Karpas-422 (cell line): ENCODE measurements at regions not wholly inside any gene's neighbourhood (a gene's known extent, or its start where the extent isn't known, plus 50 kb on each side); places are given as distances from the start of the nearest gene placed in this dataset.

Source experiments
- DNase-seq: peaks from one replicate; pipeline ENCODE4 v3.0.0-alpha.2; 2015
- H2AFZ ChIP-seq: fragments of 200-600 bp; sonication (generic); 2 replicates; pipeline ENCODE4 v1.6.1; 2014; ENCODE audit warnings: antibody characterized with exemption, low read length, mixed read lengths
- H3K27ac ChIP-seq: fragments of 200-600 bp; sonication (generic); 2 replicates; pipeline ENCODE4 v1.5.1; 2014; ENCODE audit warnings: mild to moderate bottlenecking, low read length, moderate library complexity
- H3K27me3 ChIP-seq: fragments of 200-600 bp; sonication (generic); 2 replicates; pipeline ENCODE4 v1.6.1; 2014; ENCODE audit warnings: low read length, mixed read lengths
- H3K36me3 ChIP-seq: fragments of 200-600 bp; sonication (generic); 2 replicates; pipeline ENCODE4 v1.6.1; 2014; ENCODE audit warnings: low read length, mixed read lengths; ENCODE audit not compliant: insufficient read depth
- H3K4me1 ChIP-seq: fragments of 200-600 bp; sonication (generic); 2 replicates; pipeline ENCODE4 v1.6.1; 2014; ENCODE audit warnings: mild to moderate bottlenecking, low read length, mixed read lengths
- H3K4me2 ChIP-seq: fragments of 200-600 bp; sonication (generic); 2 replicates; pipeline ENCODE4 v1.6.1; 2014; ENCODE audit warnings: low read length, low read depth, mild to moderate bottlenecking; ENCODE audit not compliant: poor library complexity, severe bottlenecking
- H3K4me3 ChIP-seq: fragments of 200-600 bp; sonication (generic); 2 replicates; pipeline ENCODE4 v1.5.1; 2014; ENCODE audit warnings: mild to moderate bottlenecking, antibody characterized with exemption, low read length, mixed read lengths
- H3K79me2 ChIP-seq: fragments of 200-600 bp; sonication (generic); 2 replicates; pipeline ENCODE4 v1.6.1; 2014; ENCODE audit warnings: mild to moderate bottlenecking, low read length, mixed read lengths
- H3K9ac ChIP-seq: fragments of 200-600 bp; sonication (generic); 2 replicates; pipeline ENCODE4 v1.6.0; 2014; ENCODE audit warnings: low read length
- H3K9me2 ChIP-seq: fragments of 200-600 bp; sonication (generic), shearing (Covaris generic); replicated peaks from 2 replicates; pipeline ENCODE4 v1.6.0; 2014; ENCODE audit warnings: mild to moderate bottlenecking, low read length, moderate library complexity; ENCODE audit not compliant: insufficient read depth
- H3K9me3 ChIP-seq: fragments of 300-700, 200-600 bp; sonication (generic); 2 replicates; pipeline ENCODE4 v1.6.1; 2014; ENCODE audit warnings: low read length, mixed read lengths
- H4K20me1 ChIP-seq: fragments of 200-600 bp; sonication (generic); 2 replicates; pipeline ENCODE4 v1.6.1; 2014; ENCODE audit warnings: mild to moderate bottlenecking, antibody characterized with exemption, low read length, low read depth; ENCODE audit not compliant: insufficient read depth

DNA sequence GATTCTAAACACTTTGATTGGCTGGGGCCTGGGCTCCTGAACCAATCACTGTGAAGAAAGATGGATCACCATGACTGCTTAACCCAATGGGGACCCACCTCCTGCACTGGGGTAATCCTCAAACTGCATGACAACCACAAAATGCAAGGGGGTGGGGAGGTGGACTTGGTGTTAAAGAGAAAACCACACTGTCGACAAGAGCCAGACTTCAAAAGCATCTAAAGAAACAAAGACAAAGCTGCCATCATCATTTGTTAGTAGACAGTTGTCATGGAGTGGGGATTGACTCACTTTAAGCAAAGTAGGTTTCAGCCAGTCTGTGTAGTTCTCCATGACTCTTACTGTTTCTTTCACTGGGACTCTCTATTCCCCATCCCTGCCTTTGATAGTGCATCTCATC lies 433.8 kb downstream of the PLPP3 start:
- no peaks in the 10 kb centered on the region for H3K79me2 ChIP-seq
- H3K27me3 ChIP-seq: no peaks in the 10 kb centered on the region
- H3K4me2 ChIP-seq: no peak overlapping the region
- H3K9me3 ChIP-seq: no peaks in the 10 kb centered on the region
- no peaks in the 10 kb centered on the region for H3K36me3 ChIP-seq
- H3K27ac ChIP-seq: no peak overlapping the region
- no peaks in the 10 kb centered on the region for H3K9me2 ChIP-seq
- H3K9ac ChIP-seq: no peak overlapping the region
- no peak for DNase-seq
- no peak overlapping the region for H3K4me3 ChIP-seq
- no peaks in the 10 kb centered on the region for H3K4me1 ChIP-seq
- no peak overlapping the region for H2AFZ ChIP-seq
- H4K20me1 ChIP-seq: no peaks in the 10 kb centered on the region

DNA sequence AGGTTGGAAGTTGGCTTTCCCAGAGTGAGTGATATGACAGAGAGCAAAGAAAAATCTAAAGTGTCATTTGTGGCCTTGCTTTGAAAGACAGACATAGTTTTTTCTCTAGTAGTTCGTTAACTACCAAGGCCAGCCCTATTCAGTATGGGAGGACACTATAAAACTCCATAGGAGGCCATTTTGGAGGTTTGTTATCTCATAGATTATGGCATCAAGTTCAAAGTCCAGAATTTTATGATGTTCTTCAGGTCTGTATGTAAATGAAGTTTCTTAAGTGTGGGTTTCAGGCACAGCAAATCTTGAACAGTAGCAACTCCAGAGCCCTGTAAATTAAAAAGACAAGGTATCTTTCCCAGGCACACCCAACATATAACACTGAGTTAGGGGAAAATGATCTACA lies 437.1 kb downstream of the PLPP3 start:
- Histone ChIP-seq H3K27ac (no peak overlapping the region), H3K79me2 (no peaks in the 10 kb centered on the region), H3K9me3 (no peaks in the 10 kb centered on the region), H3K27me3 (no peaks in the 10 kb centered on the region), H2AFZ (no peak overlapping the region), H4K20me1 (no peaks in the 10 kb centered on the region), H3K9ac (no peak overlapping the region), H3K36me3 (no peaks in the 10 kb centered on the region), H3K4me3 (no peak overlapping the region), H3K9me2 (no peaks in the 10 kb centered on the region), H3K4me1 (no peaks in the 10 kb centered on the region), H3K4me2 (no peak overlapping the region)
- no peak for DNase-seq

DNA sequence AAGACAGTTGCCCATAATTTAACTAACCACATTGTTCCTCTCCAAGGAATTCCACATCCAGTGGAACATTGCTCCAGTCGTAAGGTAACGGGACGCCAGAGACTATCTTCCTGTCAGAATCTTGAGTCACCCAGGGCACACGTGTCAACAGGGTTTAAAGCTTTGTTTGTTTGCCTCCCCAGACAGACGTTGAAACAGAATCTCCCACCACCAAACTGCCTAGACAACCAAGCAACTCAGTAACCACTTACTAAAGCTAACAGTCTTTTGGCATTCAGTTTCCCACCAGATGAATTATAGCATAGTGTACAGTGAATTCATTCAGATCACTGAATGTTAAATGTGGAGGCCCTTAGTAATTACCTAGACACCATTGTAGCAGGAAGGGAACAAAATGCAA lies 439.5 kb downstream of the PLPP3 start:
- Histone ChIP-seq H3K9me2 (no peaks in the 10 kb centered on the region), H3K27me3 (no peaks in the 10 kb centered on the region), H3K79me2 (no peaks in the 10 kb centered on the region), H3K36me3 (no peaks in the 10 kb centered on the region), H3K4me1 (no peaks in the 10 kb centered on the region), H3K4me3 (no peak overlapping the region), H2AFZ (no peak overlapping the region), H3K27ac (no peak overlapping the region), H3K4me2 (no peak overlapping the region), H3K9me3 (no peaks in the 10 kb centered on the region), H3K9ac (no peak overlapping the region), H4K20me1 (no peaks in the 10 kb centered on the region)
- DNase-seq: no peak

DNA sequence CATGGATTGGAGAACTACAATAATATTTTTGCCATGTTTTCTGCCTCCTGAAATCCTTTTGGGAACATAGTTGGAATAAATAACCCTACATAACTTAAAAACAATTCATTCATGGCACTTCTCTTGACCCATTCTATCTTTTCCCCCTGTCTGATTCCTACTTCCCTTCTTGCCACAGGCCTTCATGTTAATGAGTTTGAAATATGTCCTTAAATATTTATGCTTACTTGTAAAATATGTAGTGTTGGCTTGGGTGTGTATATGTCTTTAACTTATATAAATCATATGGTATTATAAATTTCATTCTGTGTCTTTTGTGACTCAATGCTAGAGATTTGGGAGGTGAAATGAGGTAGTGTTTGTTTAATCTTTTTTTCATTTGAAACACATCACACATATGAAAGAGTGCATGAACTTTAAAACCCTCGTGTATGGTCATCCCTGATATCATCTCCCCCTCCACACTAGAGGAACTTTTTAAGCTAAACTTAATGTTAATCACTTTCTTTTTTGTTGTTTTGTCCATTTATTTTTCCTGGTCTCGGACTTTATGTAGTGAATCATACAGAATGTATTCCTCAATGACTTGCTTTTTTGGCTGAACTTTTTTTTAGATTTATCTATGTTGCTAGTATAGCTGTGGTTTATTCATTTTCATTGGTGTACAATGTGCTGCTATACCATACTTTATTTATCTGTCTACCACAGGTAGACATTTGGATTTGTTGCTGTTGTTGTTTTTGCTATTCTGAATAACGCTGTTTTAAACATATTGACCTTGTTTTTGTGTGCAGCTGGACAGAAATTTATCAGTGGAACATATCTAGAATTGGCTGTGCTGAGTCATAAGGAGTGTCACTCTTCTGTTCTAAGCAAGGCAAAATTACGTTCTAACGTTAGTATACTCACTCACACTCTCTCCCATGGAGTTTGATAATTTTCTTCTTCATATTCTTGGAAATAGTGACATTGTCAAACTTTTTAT lies 441.6 kb downstream of the PLPP3 start:
- H3K4me2 ChIP-seq: no peak overlapping the region
- H2AFZ ChIP-seq: no peak overlapping the region
- H3K9me3 ChIP-seq: no peaks in the 10 kb centered on the region
- DNase-seq: no peak
- H3K4me3 ChIP-seq: no peak overlapping the region
- H3K27ac ChIP-seq: no peak overlapping the region
- H3K4me1 ChIP-seq: no peaks in the 10 kb centered on the region
- no peaks in the 10 kb centered on the region for H3K9me2 ChIP-seq
- H3K36me3 ChIP-seq: no peaks in the 10 kb centered on the region
- no peak overlapping the region for H3K9ac ChIP-seq
- H4K20me1 ChIP-seq: no peaks in the 10 kb centered on the region
- no peaks in the 10 kb centered on the region for H3K27me3 ChIP-seq
- no peaks in the 10 kb centered on the region for H3K79me2 ChIP-seq

DNA sequence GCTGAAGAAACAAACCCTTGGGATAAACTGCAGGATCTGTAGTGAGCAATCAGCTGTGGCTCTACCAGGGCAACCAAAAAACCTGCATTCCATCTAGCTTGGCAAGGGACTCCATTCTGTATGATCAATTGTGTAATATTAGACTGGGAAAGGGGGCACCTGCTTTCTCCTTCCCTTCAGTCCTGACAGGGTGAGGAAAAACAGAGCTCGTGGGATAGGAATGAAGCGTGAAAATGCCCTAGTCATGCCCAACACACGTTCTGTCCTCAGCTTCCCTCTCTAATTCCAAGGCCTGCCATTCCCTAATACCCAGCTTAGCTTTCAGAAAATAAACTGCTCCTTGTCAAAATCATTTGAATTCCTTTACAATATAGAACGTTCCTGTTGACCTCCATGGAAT lies 442.3 kb downstream of the PLPP3 start:
- H3K9me2 ChIP-seq: no peaks in the 10 kb centered on the region
- no peak overlapping the region for H2AFZ ChIP-seq
- no peak overlapping the region for H3K4me2 ChIP-seq
- no peaks in the 10 kb centered on the region for H3K27me3 ChIP-seq
- H3K79me2 ChIP-seq: no peaks in the 10 kb centered on the region
- H3K27ac ChIP-seq: no peak overlapping the region
- H3K9ac ChIP-seq: no peak overlapping the region
- H3K9me3 ChIP-seq: no peaks in the 10 kb centered on the region
- DNase-seq: no peak
- H3K4me1 ChIP-seq: no peaks in the 10 kb centered on the region
- no peak overlapping the region for H3K4me3 ChIP-seq
- no peaks in the 10 kb centered on the region for H4K20me1 ChIP-seq
- H3K36me3 ChIP-seq: no peaks in the 10 kb centered on the region

DNA sequence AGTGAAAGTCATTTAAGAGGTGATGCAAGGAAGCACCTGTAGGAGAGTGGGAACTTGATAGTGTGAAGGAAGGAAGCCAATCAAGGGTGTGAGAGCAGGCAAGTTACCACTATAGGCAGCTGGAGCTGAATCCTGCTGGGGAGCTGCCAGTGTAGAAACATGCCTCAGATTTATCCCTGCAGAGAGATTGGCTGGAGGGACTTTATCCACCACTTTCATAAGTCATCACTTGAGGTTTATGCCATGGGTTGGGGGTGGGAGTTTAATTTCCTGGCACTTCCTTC lies 443.6 kb downstream of the PLPP3 start:
- H3K9me2 ChIP-seq: no peaks in the 10 kb centered on the region
- DNase-seq: no peak
- H3K36me3 ChIP-seq: no peaks in the 10 kb centered on the region
- no peak overlapping the region for H3K4me3 ChIP-seq
- no peaks in the 10 kb centered on the region for H3K4me1 ChIP-seq
- H3K9ac ChIP-seq: no peak overlapping the region
- H3K79me2 ChIP-seq: no peaks in the 10 kb centered on the region
- no peaks in the 10 kb centered on the region for H3K27me3 ChIP-seq
- H4K20me1 ChIP-seq: no peaks in the 10 kb centered on the region
- H3K4me2 ChIP-seq: no peak overlapping the region
- H2AFZ ChIP-seq: no peak overlapping the region
- no peak overlapping the region for H3K27ac ChIP-seq
- H3K9me3 ChIP-seq: no peaks in the 10 kb centered on the region

DNA sequence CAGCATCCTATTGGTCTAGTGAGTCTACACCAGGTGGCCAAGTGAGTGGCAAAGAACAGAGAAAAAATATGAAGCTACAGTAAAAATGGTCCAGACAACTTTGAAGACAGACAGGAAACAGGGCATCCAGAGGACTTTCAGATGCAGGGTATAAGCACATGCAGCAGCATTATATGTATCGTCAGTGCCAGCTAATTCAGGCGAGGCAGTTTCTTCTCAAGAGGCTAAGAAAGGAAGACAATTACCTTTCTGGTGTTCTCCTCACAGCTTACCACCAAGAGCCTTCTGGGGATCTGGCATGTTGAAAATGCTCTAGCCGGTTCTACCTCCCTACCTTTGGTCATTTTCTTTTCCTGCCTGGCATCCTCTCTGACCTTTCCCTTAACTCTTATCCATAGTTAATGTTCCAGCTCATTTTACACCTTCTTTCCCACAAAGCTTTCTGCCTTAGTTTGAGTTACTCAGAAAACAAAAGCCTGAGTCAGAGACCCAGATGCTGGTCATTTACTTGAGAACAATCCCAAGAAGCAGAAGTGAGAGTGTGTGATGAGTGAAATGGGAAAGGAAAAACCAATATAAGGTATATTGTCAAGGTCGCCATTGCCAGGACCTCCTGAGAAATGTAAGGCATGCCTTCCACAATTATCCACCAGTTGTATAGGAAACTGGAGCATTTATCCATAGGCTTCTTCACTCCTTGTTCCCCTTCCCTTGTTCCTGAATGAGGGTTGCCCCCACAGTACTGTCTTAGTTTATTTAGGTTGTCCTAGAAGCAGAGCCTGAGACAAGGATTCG lies 444.1 kb downstream of the PLPP3 start:
- H3K9me2 ChIP-seq: no peaks in the 10 kb centered on the region
- H3K9ac ChIP-seq: no peak overlapping the region
- no peaks in the 10 kb centered on the region for H4K20me1 ChIP-seq
- H2AFZ ChIP-seq: no peak overlapping the region
- H3K4me3 ChIP-seq: no peak overlapping the region
- DNase-seq: no peak
- H3K4me2 ChIP-seq: no peak overlapping the region
- no peaks in the 10 kb centered on the region for H3K9me3 ChIP-seq
- H3K27me3 ChIP-seq: no peaks in the 10 kb centered on the region
- H3K36me3 ChIP-seq: no peaks in the 10 kb centered on the region
- no peaks in the 10 kb centered on the region for H3K79me2 ChIP-seq
- no peak overlapping the region for H3K27ac ChIP-seq
- H3K4me1 ChIP-seq: no peaks in the 10 kb centered on the region

DNA sequence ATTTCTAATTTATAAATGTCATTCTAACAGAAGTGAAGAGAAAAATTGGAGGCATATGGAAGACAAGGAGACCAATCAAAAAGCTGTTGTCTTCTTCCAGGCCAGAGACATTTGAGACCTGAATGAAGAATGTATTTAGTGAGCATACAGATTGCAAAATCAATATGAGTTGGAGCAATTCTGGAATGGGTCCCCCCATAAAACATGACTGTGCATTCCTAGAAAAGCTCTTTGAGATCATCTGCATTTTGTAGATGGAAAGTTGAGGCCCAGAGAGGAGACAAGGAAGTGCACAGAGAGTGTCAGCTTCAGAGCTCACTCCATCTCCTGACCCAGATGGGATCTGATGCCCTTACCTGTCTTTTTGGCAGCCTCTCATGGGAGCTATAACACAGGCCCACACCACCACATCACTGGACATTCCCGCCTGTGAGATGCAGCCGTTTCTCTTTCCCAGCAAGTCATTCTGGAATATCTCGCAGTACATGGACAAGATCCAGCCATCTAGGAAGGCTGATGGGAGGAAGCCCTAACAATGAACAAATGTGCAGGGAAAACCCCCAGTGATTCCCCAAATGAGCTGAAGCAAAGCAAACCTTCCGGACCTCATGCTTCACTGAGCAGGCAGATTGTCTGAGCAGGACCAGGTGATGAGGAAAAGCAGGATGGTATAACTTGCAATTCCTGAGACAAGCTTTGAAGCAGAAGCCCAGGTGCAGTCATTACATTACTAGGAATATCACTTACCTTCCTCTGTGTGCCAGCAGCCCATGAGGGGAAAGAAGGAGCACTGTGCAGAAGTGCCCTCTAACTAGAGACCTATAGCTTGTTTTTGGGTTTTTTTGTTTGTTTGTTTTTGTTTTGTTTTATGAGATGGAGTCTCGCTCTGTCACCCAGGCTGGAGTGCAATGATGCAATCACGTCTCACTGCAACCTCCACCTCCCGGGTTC lies 445.6 kb downstream of the PLPP3 start:
- no peak for DNase-seq
- H3K4me2 ChIP-seq: no peak overlapping the region
- no peak overlapping the region for H2AFZ ChIP-seq

More for the DNA sequence above, 445.6 kb downstream of the PLPP3 start:
- no peak overlapping the region for H3K27ac ChIP-seq
- no peaks in the 10 kb centered on the region for H3K9me3 ChIP-seq
- H3K4me3 ChIP-seq: no peak overlapping the region
- no peaks in the 10 kb centered on the region for H4K20me1 ChIP-seq
- H3K4me1 ChIP-seq: no peaks in the 10 kb centered on the region
- no peaks in the 10 kb centered on the region for H3K79me2 ChIP-seq
- no peak overlapping the region for H3K9ac ChIP-seq
- H3K27me3 ChIP-seq: no peaks in the 10 kb centered on the region
- no peaks in the 10 kb centered on the region for H3K36me3 ChIP-seq
- H3K9me2 ChIP-seq: no peaks in the 10 kb centered on the region
